Effector memory CD8-positive, alpha-beta T cell (primary cell): ENCODE measurements at regions not wholly inside any gene's neighbourhood (a gene's known extent, or its start where the extent isn't known, plus 50 kb on each side); places are given as distances from the start of the nearest gene placed in this dataset.

Experiments used
- ATAC-seq: fragments of 150-1000 bp; cut with Tn5 transposase; replicated peaks from 2 replicates; pipeline ENCODE4 v1.10.0; 2021; ENCODE audit warnings: mild to moderate bottlenecking, moderate library complexity
- DNase-seq, 3 experiments: peaks; one replicate each; pipeline ENCODE4 v3.0.0; 2021
- H3K27ac Mint-ChIP-seq, 2 donors: one replicate each; pipeline ENCODE4 v1.8.0; 2022; ENCODE audit warnings: mild to moderate bottlenecking in 2 of 2, mixed read lengths in 2 of 2, moderate library complexity in 2 of 2
- H3K27me3 Mint-ChIP-seq, 2 donors: one replicate each; pipeline ENCODE4 v1.8.0; 2022; ENCODE audit warnings: mixed read lengths in 2 of 2
- H3K36me3 Mint-ChIP-seq: one replicate; pipeline ENCODE4 v1.8.0; 2022; ENCODE audit warnings: mild to moderate bottlenecking, moderate library complexity, mixed read lengths; ENCODE audit not compliant: insufficient read depth
- H3K4me1 Mint-ChIP-seq, 2 donors: one replicate each; pipeline ENCODE4 v1.8.0; 2022; ENCODE audit warnings: low read depth in 2 of 2, mixed read lengths in 2 of 2
- H3K4me3 Mint-ChIP-seq, 2 donors: one replicate each; pipeline ENCODE4 v1.8.0; 2022; ENCODE audit warnings: mild to moderate bottlenecking in 2 of 2, mixed read lengths in 2 of 2, moderate library complexity in 2 of 2
- H3K9me3 Mint-ChIP-seq, 2 donors: one replicate each; pipeline ENCODE4 v1.8.0; 2022; ENCODE audit warnings: mixed read lengths in 2 of 2

DNA sequence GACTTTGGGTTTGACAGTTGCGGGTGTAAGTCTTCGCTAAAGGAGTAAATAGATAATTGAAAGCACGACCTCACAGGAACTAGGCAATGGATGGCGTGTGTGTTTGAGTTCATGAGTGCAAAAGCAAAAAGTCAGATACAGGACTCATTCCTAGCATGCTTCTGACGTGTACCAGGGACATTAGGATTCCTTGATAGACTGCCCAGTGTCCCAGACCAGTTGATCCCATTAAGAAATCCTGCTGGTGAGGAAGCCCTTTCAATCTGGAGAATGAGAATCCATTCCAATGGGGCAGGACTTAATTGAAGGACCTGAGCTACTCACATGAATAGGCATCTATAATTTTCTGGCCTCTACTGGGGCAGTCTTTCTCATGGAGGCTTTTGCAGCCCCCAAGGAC, 235.4 kb downstream of the RAD51AP2 start:
- DNase-seq (no peak), ATAC-seq (no peak)
- no peaks in the 10 kb centered on the region for H3K4me1 Mint-ChIP-seq
- no peak overlapping the region for H3K27ac Mint-ChIP-seq
- H3K27me3 Mint-ChIP-seq, result no peaks in the 10 kb centered on the region
- H3K4me3 Mint-ChIP-seq, result no peak overlapping the region
- no peaks in the 10 kb centered on the region for H3K36me3 Mint-ChIP-seq
- peaks cover 7 to 35% of the 10 kb centered on the region in 2 donors for H3K9me3 Mint-ChIP-seq

DNA sequence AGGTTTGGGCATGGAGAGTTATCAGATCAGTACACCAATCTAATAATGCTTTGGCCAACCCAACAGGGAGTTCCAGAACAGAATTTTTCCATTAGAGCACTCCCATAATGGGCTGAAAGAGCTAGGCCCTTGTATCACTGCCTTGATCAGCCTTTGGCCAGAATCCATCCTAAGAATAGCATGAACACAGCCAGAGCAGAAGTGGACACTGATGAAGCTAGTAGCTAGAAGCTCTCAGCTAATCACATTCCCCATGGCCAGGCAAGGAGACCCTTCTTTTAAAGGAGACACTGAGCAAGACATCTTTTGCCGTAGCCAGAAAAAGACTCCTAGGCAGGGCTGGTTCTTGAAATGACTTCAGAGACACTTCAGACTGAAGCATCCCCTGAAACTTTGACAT, 236.0 kb downstream of the RAD51AP2 start:
- DNase-seq (no peak), ATAC-seq (no peak)
- Mint-ChIP-seq H3K4me1 (no peaks in the 10 kb centered on the region), H3K27ac (no peak overlapping the region), H3K4me3 (no peak overlapping the region), H3K27me3 (no peaks in the 10 kb centered on the region), H3K36me3 (no peaks in the 10 kb centered on the region), H3K9me3 (peaks cover 7 to 35% of the 10 kb centered on the region in 2 donors)

DNA sequence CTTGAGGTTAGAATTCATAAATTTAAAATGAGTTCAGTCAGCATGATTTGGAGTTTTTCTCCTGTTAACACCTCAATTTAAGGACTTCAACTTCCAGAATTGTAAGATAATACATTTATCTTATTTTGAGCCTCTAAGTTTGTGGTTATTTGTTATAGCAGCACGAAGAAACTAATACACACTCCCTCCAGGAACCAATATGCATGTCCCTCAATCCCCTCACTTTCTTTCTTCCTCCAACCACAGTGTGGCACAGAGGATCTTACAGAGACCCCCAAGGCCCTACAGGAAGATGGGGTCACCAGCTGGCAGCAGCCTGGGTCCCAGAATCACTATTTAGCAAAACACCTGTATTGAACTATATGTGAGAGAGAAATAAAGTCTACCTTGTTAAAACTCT, 242.0 kb downstream of the RAD51AP2 start:
- DNase-seq, result no peak
- H3K4me1 Mint-ChIP-seq, result no peaks in the 10 kb centered on the region
- no peaks in the 10 kb centered on the region for H3K36me3 Mint-ChIP-seq
- H3K27me3 Mint-ChIP-seq, result no peaks in the 10 kb centered on the region
- no peak overlapping the region for H3K4me3 Mint-ChIP-seq
- H3K9me3 Mint-ChIP-seq, result peaks cover 13 to 14% of the 10 kb centered on the region in 2 donors
- no peak overlapping the region for H3K27ac Mint-ChIP-seq
- no peak for ATAC-seq

DNA sequence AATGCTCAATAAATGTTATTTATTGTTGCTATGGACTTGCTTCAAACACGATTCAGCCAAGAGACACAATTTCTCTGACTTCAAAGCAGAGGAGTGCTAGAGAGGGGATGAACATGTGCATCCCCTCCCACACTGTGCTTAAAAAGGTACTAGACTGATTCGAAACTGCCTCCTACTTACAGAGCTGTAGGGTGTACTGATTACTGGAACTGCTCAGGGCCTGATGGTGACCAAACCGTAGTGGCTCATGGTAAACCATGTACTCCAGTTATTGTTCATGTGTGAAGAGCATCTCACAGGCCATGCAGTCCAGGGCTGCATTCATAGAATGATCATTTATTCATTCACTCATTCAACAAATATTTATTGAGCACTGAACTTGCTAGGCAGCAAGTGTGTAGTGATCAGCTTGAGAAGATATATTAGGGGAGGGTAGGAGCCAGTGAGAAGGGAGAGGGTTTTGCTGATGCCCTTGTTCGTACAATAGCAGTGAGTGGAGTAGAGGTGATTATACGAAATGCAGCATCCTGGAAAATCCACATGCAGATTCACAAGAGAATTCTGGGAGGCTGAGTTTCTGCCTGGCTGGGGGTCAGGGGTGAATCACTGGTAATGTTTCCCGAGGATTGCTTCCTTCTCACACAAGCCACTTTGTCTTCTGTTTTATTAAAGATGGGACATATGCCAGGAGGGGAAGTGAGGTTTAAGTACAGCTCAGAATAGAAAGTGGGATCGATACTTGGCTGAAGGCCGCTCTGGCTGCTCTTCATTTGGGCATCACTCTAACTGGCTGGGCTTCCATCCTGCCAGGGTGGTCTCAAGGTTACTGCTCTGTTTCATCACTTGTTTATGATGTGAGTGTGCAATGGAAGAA, 245.4 kb downstream of the RAD51AP2 start:
- H3K9me3 Mint-ChIP-seq, result peaks cover 2 to 9% of the 10 kb centered on the region in 2 donors
- H3K27me3 Mint-ChIP-seq, result no peaks in the 10 kb centered on the region
- no peaks in the 10 kb centered on the region for H3K36me3 Mint-ChIP-seq
- no peaks in the 10 kb centered on the region for H3K4me1 Mint-ChIP-seq
- ATAC-seq (no peak), DNase-seq (no peak)
- no peak overlapping the region for H3K4me3 Mint-ChIP-seq
- H3K27ac Mint-ChIP-seq, result no peak overlapping the region

DNA sequence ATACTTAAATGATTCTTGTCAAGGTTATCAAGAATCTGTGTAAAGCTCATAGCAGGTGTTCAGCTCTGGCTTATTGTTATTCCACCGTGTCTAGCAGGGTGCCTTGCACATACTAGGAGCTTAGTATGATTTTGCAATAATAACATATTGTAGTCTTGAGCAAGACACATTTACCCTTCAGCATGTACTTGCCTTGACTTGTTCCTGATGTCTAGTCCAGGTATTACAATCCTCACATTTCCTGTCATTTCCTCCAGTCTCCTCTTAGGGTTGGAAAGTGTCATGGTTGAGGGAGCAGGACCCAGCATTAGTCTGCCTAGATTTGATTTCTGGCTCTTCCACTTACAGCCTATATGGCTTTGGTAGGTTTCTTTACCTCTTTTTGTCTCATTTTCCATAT, 246.1 kb downstream of the RAD51AP2 start:
- H3K9me3 Mint-ChIP-seq, result peaks cover 6 to 10% of the 10 kb centered on the region in 2 donors
- no peaks in the 10 kb centered on the region for H3K27me3 Mint-ChIP-seq
- H3K4me3 Mint-ChIP-seq, result no peak overlapping the region
- DNase-seq, result no peak
- ATAC-seq, result no peak
- no peaks in the 10 kb centered on the region for H3K36me3 Mint-ChIP-seq
- H3K4me1 Mint-ChIP-seq, result no peaks in the 10 kb centered on the region
- no peak overlapping the region for H3K27ac Mint-ChIP-seq

DNA sequence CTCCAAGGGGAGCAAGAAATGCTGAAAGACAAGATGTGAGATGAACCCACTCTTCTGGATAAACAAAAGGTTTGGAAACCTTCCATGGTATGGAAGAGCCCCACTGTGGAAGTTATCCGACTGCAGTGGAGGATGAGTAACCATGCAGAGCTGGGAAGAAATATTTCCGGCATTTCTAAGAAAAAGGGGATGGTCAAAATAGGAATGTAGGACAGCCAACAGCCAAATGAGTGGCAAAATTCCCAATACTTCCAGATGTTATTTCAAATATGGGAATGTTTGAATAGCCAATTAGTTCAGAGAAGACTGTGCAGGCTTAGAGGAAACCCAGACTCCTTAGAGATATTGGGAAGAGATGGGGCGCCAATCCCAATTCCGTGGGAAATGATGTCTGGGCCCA, 246.8 kb downstream of the RAD51AP2 start:
- Mint-ChIP-seq H3K9me3 (peaks cover 6 to 13% of the 10 kb centered on the region in 2 donors), H3K4me3 (no peak overlapping the region), H3K27me3 (no peaks in the 10 kb centered on the region), H3K27ac (no peak overlapping the region), H3K36me3 (no peaks in the 10 kb centered on the region), H3K4me1 (no peaks in the 10 kb centered on the region)
- ATAC-seq, result no peak
- no peak for DNase-seq

DNA sequence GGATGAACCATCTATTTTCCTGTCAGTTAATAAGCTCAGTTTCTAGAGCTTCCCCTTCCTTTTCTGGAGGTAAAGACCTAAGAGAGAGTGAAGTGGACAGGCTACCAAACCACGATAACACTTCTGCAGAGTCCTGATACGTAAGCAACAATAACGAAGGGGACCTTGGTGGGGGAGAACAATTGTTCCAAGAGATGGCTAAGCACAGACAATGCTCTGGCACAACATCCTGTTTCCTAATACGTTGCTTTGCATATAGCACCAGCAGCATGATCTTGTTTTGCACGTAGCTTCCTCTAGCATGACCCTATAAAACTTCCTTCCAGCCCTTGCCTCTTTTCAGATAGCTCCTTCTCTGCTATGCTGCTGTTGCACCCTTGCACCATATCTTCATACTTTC, 247.3 kb downstream of the RAD51AP2 start:
- ATAC-seq (no peak), DNase-seq (no peak)
- H3K4me1 Mint-ChIP-seq, result no peaks in the 10 kb centered on the region
- H3K27ac Mint-ChIP-seq, result no peak overlapping the region
- no peaks in the 10 kb centered on the region for H3K27me3 Mint-ChIP-seq
- H3K36me3 Mint-ChIP-seq, result no peaks in the 10 kb centered on the region
- H3K4me3 Mint-ChIP-seq, result no peak overlapping the region
- H3K9me3 Mint-ChIP-seq, result peaks cover 8 to 13% of the 10 kb centered on the region in 2 donors

DNA sequence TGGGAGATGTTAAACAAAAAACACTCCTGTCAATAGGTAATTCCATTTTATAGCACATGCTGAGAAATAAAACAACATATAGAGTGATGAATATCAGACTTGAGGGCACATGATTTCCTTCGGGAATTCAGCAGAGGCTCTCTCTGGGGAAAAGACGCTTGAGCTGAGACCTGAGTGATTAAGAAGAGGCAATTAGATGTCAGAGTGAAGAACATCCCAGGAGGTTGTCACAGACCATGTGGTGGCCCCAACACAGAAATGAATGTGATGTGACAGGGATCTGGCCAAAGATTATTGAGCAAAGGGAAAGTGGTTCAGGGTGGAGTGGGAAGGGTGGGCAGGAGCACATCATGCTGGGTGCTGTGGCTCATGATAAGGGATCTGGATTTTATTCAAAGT, 254.7 kb downstream of the RAD51AP2 start:
- ATAC-seq, result no peak
- Mint-ChIP-seq H3K4me3 (no peak overlapping the region), H3K4me1 (no peaks in the 10 kb centered on the region), H3K9me3 (peaks cover 7 to 16% of the 10 kb centered on the region in 2 donors), H3K27ac (no peak overlapping the region), H3K36me3 (no peaks in the 10 kb centered on the region), H3K27me3 (no peaks in the 10 kb centered on the region)
- no peak for DNase-seq

DNA sequence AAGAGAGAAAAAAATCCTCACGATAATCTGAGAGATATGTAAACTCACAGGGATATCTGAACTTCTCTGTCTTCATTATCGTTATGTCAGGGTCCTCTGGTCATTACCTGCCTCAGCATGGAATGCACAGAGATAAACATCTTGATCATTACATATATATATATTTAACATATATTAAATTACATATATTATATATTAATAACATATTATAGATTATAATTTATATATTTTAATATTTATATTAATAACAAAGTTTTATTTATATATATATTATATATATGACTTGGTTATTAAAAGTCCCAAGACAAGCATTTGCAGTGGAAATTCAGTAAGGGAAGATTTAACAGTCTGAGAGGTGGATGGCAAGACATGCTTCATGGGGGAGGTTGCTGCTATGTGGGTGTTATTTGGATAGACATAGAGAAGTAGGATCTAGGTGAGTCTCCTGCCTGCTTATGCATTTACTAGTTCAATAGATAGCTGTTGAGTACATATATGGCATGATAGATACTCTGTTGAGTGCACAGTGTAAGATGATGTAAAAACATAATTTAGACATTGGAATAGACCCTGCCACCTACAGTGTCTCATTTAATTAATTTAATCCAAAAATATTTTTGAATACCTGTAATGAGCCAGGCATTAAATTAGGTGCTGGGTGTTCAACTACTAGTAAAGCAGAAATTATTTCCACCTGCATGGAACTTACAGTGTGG, 255.2 kb downstream of the RAD51AP2 start:
- DNase-seq (no peak), ATAC-seq (no peak)
- no peak overlapping the region for H3K27ac Mint-ChIP-seq
- H3K27me3 Mint-ChIP-seq, result no peaks in the 10 kb centered on the region
- no peaks in the 10 kb centered on the region for H3K4me1 Mint-ChIP-seq
- peaks cover 7 to 16% of the 10 kb centered on the region in 2 donors for H3K9me3 Mint-ChIP-seq
- no peak overlapping the region for H3K4me3 Mint-ChIP-seq
- no peaks in the 10 kb centered on the region for H3K36me3 Mint-ChIP-seq

DNA sequence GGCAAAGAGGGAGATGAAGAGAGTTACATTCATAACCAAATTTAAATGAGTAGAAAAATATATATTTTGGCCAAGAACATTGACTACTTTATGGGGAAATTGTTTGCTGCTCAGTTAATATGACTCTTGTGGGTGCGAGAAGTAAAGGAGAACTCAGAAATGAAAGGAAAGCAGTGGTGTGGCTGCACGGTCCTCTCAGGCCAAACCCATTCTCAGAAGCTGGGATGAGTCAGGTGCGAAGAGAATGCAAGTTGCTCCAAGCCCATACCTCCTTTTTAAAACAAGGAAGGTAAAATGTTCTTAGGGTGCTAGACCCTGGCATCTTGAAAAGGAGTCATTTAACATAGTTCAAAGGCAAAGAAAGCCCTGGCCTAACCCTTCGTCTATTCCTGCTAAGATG, 258.6 kb downstream of the RAD51AP2 start:
- Mint-ChIP-seq H3K27ac (no peak overlapping the region), H3K27me3 (no peaks in the 10 kb centered on the region), H3K4me1 (no peaks in the 10 kb centered on the region), H3K36me3 (no peaks in the 10 kb centered on the region), H3K9me3 (peaks cover 0 to 8% of the 10 kb centered on the region in 2 donors), H3K4me3 (no peak overlapping the region)
- ATAC-seq, result no peak
- no peak for DNase-seq

DNA sequence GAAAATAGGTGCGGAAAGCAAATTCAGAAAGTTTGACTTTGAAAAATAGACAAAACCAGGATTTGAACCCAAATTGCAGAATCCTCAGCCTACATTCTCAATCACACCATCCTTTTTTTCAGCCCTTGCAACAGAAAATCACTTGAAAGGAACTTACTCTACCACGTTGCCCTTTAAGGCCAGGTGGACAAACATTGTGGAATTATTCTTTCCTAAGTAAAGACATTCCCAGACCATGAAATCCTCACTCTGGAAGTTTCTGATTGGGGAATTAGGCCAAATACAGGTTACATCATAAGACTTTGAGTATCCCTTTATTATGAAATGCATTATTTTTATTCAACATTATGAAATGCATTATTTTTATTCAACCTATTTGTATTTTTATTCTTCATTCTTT, 259.4 kb downstream of the RAD51AP2 start:
- Mint-ChIP-seq H3K36me3 (no peaks in the 10 kb centered on the region), H3K27ac (no peak overlapping the region), H3K4me1 (no peaks in the 10 kb centered on the region), H3K4me3 (no peak overlapping the region), H3K27me3 (no peaks in the 10 kb centered on the region), H3K9me3 (peaks cover 0 to 8% of the 10 kb centered on the region in 2 donors)
- DNase-seq, result no peak
- ATAC-seq, result no peak

DNA sequence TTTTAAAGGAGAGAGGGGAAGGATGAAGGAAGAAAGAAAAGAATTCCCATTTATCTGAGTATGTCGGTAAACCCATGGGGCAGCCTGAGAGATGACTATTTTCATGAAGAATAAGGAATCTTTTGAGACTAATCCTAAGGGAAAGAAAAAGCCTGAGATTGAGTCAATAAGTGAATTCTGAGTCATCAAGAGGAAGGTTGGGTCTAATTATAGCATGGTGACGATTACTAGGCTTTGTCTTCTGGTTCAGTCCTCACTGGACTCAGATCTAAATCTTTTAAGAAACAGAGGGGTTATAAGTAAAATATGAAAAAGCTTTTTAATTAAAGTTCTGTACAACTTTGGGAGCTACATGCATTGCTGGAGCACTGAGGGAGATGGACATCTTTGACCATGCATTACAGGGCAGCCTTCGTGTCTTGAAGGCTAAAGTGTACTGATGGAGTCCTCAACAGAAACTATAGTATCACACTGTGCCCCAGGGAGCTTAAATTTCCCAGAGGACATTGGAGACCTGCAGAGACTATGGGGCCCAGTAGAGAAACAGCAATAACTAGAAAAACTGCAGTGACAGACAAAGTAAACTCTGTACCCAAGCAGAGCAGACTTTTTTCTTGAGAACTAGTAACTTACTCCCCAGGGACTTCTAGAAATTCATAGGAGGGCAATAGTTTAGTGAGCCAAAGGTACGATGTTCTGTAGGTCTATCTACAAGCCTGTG, 260.9 kb downstream of the RAD51AP2 start:
- Mint-ChIP-seq H3K36me3 (no peaks in the 10 kb centered on the region), H3K4me3 (no peak overlapping the region), H3K9me3 (peaks cover 1 to 8% of the 10 kb centered on the region in 2 donors), H3K4me1 (no peaks in the 10 kb centered on the region), H3K27ac (no peak overlapping the region), H3K27me3 (no peaks in the 10 kb centered on the region)
- ATAC-seq (no peak), DNase-seq (no peak)

DNA sequence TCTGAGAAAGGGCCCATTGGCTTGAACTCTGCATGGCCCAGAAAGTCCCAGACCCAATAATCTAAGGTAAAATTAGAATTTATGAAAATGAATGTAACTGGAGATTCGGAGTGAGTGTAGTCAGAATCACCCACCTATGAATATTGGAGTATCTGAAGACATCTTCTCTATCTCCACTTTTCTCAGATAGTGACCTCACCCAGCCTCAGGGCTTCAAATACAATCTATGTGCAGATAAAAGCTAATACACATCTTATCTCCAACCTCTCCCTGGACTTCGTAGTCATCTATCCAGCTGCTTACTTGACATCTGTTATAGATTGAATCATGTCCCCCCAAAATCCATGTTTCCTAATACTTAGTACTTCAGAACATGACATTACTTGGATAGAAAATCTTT, 263.2 kb downstream of the RAD51AP2 start:
- Mint-ChIP-seq H3K4me1 (no peaks in the 10 kb centered on the region), H3K4me3 (no peak overlapping the region), H3K27me3 (no peaks in the 10 kb centered on the region), H3K9me3 (peaks cover 11 to 15% of the 10 kb centered on the region in 2 donors), H3K27ac (no peak overlapping the region), H3K36me3 (no peaks in the 10 kb centered on the region)
- ATAC-seq, result no peak
- DNase-seq, result no peak
